H1 (cell line): ENCODE measurements at regions not wholly inside any gene's neighbourhood (a gene's known extent, or its start where the extent isn't known, plus 50 kb on each side); places are given as distances from the start of the nearest gene placed in this dataset.

Source experiments
- CTCF ChIA-PET: fragments of 300-600 bp; sonication (Branson Sonifier 250); formaldehyde crosslinking; loops from one replicate; lab custom pipeline; 2021; ENCODE audit not compliant: partially characterized antibody; lab: Charles Lee
- POLR2A ChIA-PET: fragments of 300-600 bp; sonication (Branson Sonifier 250); formaldehyde crosslinking; loops from one replicate; lab custom pipeline; 2021; ENCODE audit warnings: inconsistent platforms; ENCODE audit not compliant: partially characterized antibody; lab: Charles Lee
- DNase-seq, 2 experiments: peaks; one replicate each; pipeline versions ENCODE4 v3.0.0 to v3.0.0-alpha.2; 2010 to 2022; ENCODE audit warnings: low spot score in 2 of 2, low read depth in 1 of 2, mixed read lengths in 1 of 2
- FAIRE-seq: peaks from 2 replicates; lab custom pipeline; 2011; peaks lifted over from hg19 to GRCh38; lab: Jason Lieb, UNC
- H2AFZ ChIP-seq: 2 replicates; pipeline ENCODE4 v1.8.1; 2012; ENCODE audit warnings: low read length, inconsistent platforms
- H2AK5ac ChIP-seq: 2 replicates; pipeline ENCODE4 v1.6.1; 2013; ENCODE audit warnings: low read depth, low read length
- H2BK120ac ChIP-seq: replicated peaks from 2 replicates; pipeline ENCODE3; 2013; ENCODE audit warnings: low read depth, low read length, inconsistent platforms
- H2BK12ac ChIP-seq: 2 replicates; pipeline ENCODE4 v1.6.1; 2013; ENCODE audit warnings: low read depth, low read length
- H2BK15ac ChIP-seq: 2 replicates; pipeline ENCODE4 v1.6.1; 2013; ENCODE audit warnings: low read length
- H2BK20ac ChIP-seq: 2 replicates; pipeline ENCODE4 v1.6.1; 2013; ENCODE audit warnings: low read length
- H2BK5ac ChIP-seq: 2 replicates; pipeline ENCODE4 v1.6.1; 2013; ENCODE audit warnings: low read depth, low read length
- H3K14ac ChIP-seq: 2 replicates; pipeline ENCODE4 v1.6.1; 2013; ENCODE audit warnings: inconsistent platforms; ENCODE audit not compliant: insufficient read length
- H3K18ac ChIP-seq: 2 replicates; pipeline ENCODE4 v1.6.1; 2013; ENCODE audit warnings: low read length; ENCODE audit errors: extremely low read depth
- H3K23ac ChIP-seq: 2 replicates; pipeline ENCODE4 v1.6.1; 2013; ENCODE audit warnings: inconsistent platforms; ENCODE audit not compliant: insufficient read length
- H3K23me2 ChIP-seq: 2 replicates; pipeline ENCODE4 v1.6.1; 2013; ENCODE audit warnings: low read depth, low read length
- H3K27ac ChIP-seq: 2 replicates; pipeline ENCODE4 v1.6.1; 2011; ENCODE audit warnings: low read depth, low read length, inconsistent platforms
- H3K27me3 ChIP-seq, 4 experiments: replicated peaks in 1 of 4; 1 replicate in 1 of 4; 2 replicates in 3 of 4; pipeline versions ENCODE4 v1.6.1 to v1.8.1; 2011 to 2013; ENCODE audit warnings: low read length in 3 of 4, mild to moderate bottlenecking in 3 of 4, inconsistent platforms in 2 of 4, mixed read lengths in 2 of 4, moderate library complexity in 1 of 4; ENCODE audit not compliant: control insufficient read depth in 3 of 4, insufficient read depth in 3 of 4; ENCODE audit errors: extremely low read depth in 1 of 4
- H3K36me3 ChIP-seq, 4 experiments: 2 replicates each; pipeline versions ENCODE4 v1.6.1 to v1.8.1; 2011 to 2013; ENCODE audit warnings: mild to moderate bottlenecking in 4 of 4, low read length in 3 of 4, moderate library complexity in 2 of 4, control low read depth in 1 of 4, inconsistent platforms in 1 of 4; ENCODE audit not compliant: insufficient read depth in 4 of 4, control insufficient read depth in 2 of 4
- H3K4ac ChIP-seq: replicated peaks from 2 replicates; pipeline ENCODE3; 2013; ENCODE audit warnings: low read length, low read depth, mixed read lengths, inconsistent platforms; ENCODE audit not compliant: insufficient read length
- H3K4me1 ChIP-seq, 4 experiments: replicated peaks in 1 of 4; 1 replicate in 1 of 4; 2 replicates in 3 of 4; pipeline versions ENCODE4 v1.6.1 to v1.8.1; 2011 to 2013; ENCODE audit warnings: low read length in 3 of 4, inconsistent platforms in 2 of 4, mixed read lengths in 1 of 4; ENCODE audit not compliant: insufficient read depth in 4 of 4, control insufficient read depth in 3 of 4
- H3K4me2 ChIP-seq, 2 experiments: 2 replicates each; pipeline versions ENCODE4 v1.6.1 to v1.8.1; 2011 to 2013; ENCODE audit warnings: low read depth in 2 of 2, low read length in 2 of 2, control low read depth in 1 of 2, inconsistent platforms in 1 of 2, mild to moderate bottlenecking in 1 of 2; ENCODE audit not compliant: insufficient read depth in 1 of 2
- H3K4me3 ChIP-seq, 4 experiments: fragments of 200-600, 300-600 bp in 1 of 4; sonication (generic), shearing (Covaris generic), sonication (Bioruptor Twin) in 1 of 4; 2 replicates each; pipeline versions ENCODE4 v1.5.1 to v1.8.1; 2011 to 2016; ENCODE audit warnings: low read length in 4 of 4, low read depth in 3 of 4, control low read depth in 2 of 4, inconsistent platforms in 2 of 4, mild to moderate bottlenecking in 2 of 4, mixed read lengths in 1 of 4, moderate library complexity in 1 of 4; ENCODE audit not compliant: insufficient read depth in 2 of 4; ENCODE audit errors: extremely low read depth in 1 of 4
- H3K56ac ChIP-seq: replicated peaks from 2 replicates; pipeline ENCODE3; 2013; ENCODE audit warnings: low read depth, mild to moderate bottlenecking, mixed read lengths, low read length, inconsistent platforms; ENCODE audit not compliant: insufficient read length
- H3K79me1 ChIP-seq: 2 replicates; pipeline ENCODE4 v1.6.1; 2013; ENCODE audit warnings: low read depth, low read length, control low read depth
- H3K79me2 ChIP-seq, 2 experiments: 2 replicates each; pipeline versions ENCODE4 v1.6.1 to v1.8.1; 2012 to 2013; ENCODE audit warnings: low read length in 2 of 2, mild to moderate bottlenecking in 2 of 2, inconsistent platforms in 1 of 2; ENCODE audit not compliant: insufficient read depth in 2 of 2, control insufficient read depth in 1 of 2
- H3K9ac ChIP-seq, 4 experiments: replicated peaks in 1 of 4; 1 replicate in 1 of 4; 2 replicates in 3 of 4; pipeline versions ENCODE4 v1.6.1 to v1.8.1; 2011 to 2013; ENCODE audit warnings: low read depth in 3 of 4, low read length in 3 of 4, control low read depth in 2 of 4, mild to moderate bottlenecking in 2 of 4, moderate library complexity in 2 of 4, inconsistent platforms in 1 of 4; ENCODE audit errors: extremely low read depth in 1 of 4
- H3K9me3 ChIP-seq, 2 experiments: 2 replicates each; pipeline versions ENCODE4 v1.6.1 to v1.8.1; 2012 to 2013; ENCODE audit warnings: mild to moderate bottlenecking in 2 of 2, moderate library complexity in 2 of 2, control low read depth in 1 of 2, inconsistent platforms in 1 of 2, low read depth in 1 of 2, low read length in 1 of 2, mixed read lengths in 1 of 2; ENCODE audit not compliant: insufficient read depth in 2 of 2
- H4K20me1 ChIP-seq, 2 experiments: replicated peaks in 1 of 2; 2 replicates each; pipeline versions ENCODE3 to v1.8.1; 2011 to 2013; ENCODE audit warnings: inconsistent platforms in 2 of 2, low read length in 2 of 2, mild to moderate bottlenecking in 1 of 2; ENCODE audit not compliant: insufficient read depth in 2 of 2, control insufficient read depth in 1 of 2
- H4K5ac ChIP-seq: 2 replicates; pipeline ENCODE4 v1.6.1; 2013; ENCODE audit warnings: low read length, low read depth, mixed read lengths, inconsistent platforms; ENCODE audit not compliant: insufficient read length
- H4K8ac ChIP-seq: 2 replicates; pipeline ENCODE4 v1.8.0; 2013; ENCODE audit warnings: mild to moderate bottlenecking, moderate library complexity, low read length, inconsistent platforms; ENCODE audit not compliant: insufficient read depth; ENCODE audit errors: extremely low read depth
- H4K91ac ChIP-seq: replicated peaks from 2 replicates; pipeline ENCODE3; 2013; ENCODE audit warnings: low read length, mixed read lengths, inconsistent platforms; ENCODE audit not compliant: insufficient read length
- E2F6 ChIP-seq: IDR thresholded peaks from 2 replicates; pipeline ENCODE4 v1.6.1; 2012; ENCODE audit warnings: inconsistent platforms
- YY1 ChIP-seq: IDR thresholded peaks from 2 replicates; pipeline ENCODE4 v1.6.1; 2011; ENCODE audit warnings: low read depth, mild to moderate bottlenecking, low read length
- WGBS, 2 experiments: shearing (Covaris generic) in 1 of 2; methylation state at CpG; one replicate each; pipeline versions ENCODE4 v1.1.6 to v1.1.7; 2013 to 2015; ENCODE audit warnings: low lambda C conversion rate in 2 of 2, mixed read lengths in 2 of 2, inconsistent platforms in 1 of 2, low coverage in 1 of 2, missing lambda C conversion rate in 1 of 2; ENCODE audit not compliant: insufficient replicate concordance in 2 of 2, insufficient coverage in 1 of 2, insufficient read length in 1 of 2; ENCODE audit errors: extremely low coverage in 1 of 2, missing lambda C conversion rate in 1 of 2; 5-methylcytosine and 5-hydroxymethylcytosine counted together

- Histone ChIP-seq H3K4ac (no peak overlapping the region), H3K4me1 (no peaks in the 10 kb centered on the region), H3K14ac (no peak overlapping the region), H3K4me3 (no peak overlapping the region), H3K56ac (no peak overlapping the region), H2BK20ac (no peak overlapping the region), H3K9me3 (no peaks in the 10 kb centered on the region), H4K8ac (no peak overlapping the region)
- 100% methylated on average over 1 of the region's 1 CpG; no CpG with 5 or more reads in 1 of the 2 experiments for WGBS, 2 experiments
- no peak for TF ChIP-seq YY1
- TF ChIP-seq E2F6 = no peak
- TF ChIP-seq, all 59 proteins: peak for 0
- H3K27me3 ChIP-seq = no peaks in the 10 kb centered on the region
- no peak overlapping the region for H2BK120ac ChIP-seq
- no peaks in the 10 kb centered on the region for H3K23me2 ChIP-seq
- H3K79me1 ChIP-seq = no peaks in the 10 kb centered on the region
- no peak overlapping the region for H4K5ac ChIP-seq
- DNase-seq = no peak
- H3K79me2 ChIP-seq = no peaks in the 10 kb centered on the region
- no peaks in the 10 kb centered on the region for H4K20me1 ChIP-seq
- no peak overlapping the region for H4K91ac ChIP-seq
- no peak overlapping the region for H2BK15ac ChIP-seq
- H2BK12ac ChIP-seq = no peak overlapping the region
- H2AFZ ChIP-seq = no peak overlapping the region
- no peak overlapping the region for H3K4me2 ChIP-seq
- H3K23ac ChIP-seq = no peak overlapping the region
- ChIA-PET POLR2A (no interaction called here), CTCF (no interaction called here)
- no peak overlapping the region for H3K18ac ChIP-seq
- FAIRE-seq = no peak
- no peak overlapping the region for H3K27ac ChIP-seq
- no peak overlapping the region for H2BK5ac ChIP-seq
- H3K36me3 ChIP-seq = no peaks in the 10 kb centered on the region
- no peak overlapping the region for H3K9ac ChIP-seq
- H2AK5ac ChIP-seq = no peak overlapping the region
Measured at GRCh38 chr3:74363346-74363745, 251.1 kb downstream of the CNTN3 start.
